ENCODE measurements at regions not wholly inside any gene's neighbourhood (a gene's known extent, or its start where the extent isn't known, plus 50 kb on each side); places are given as distances from the start of the nearest gene placed in this dataset.

DNA sequence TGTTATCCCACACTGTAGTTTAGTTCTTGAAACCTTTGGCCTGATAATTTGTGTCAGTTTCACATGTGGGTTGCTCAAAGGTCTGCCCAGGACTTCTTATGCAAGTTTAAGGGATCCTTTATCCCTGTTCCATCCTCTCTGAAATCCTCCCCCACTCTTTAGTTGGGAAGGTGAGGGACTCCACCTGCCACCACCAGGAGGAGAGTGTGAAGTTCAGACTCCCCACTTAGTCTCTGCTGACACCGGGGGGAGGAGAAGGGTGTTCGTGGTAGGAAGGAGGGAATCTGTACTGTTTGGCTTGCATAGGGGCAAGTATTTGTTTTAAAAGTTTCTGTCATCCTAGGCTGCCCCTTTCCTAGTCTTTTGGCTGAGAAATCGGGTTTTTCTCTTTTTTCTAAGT lies 211.8 kb downstream of the PPP4R3C start:
- TF ChIP-seq EZH2 (IDR thresholded peaks at IDR 0.05; ENCODE audit: borderline replicate concordance, low read length) (no peak), CTCF (IDR thresholded peaks at IDR 0.05; ENCODE audit: low read length) (no peak)

Data from OCI-LY1 (cell line).